Peyer's patch (tissue), 4 donors: ENCODE measurements at regions not wholly inside any gene's neighbourhood (a gene's known extent, or its start where the extent isn't known, plus 50 kb on each side); places are given as distances from the start of the nearest gene placed in this dataset.

Experiments
- CTCF ChIP-seq, 6 experiments: fragments of 450-650 bp in 4 of 6; fragments of 200-600 bp in 2 of 6; sonication (generic) in 1 of 6; IDR thresholded peaks; one replicate each; pipeline ENCODE4 v1.5.1; 2017 to 2019; ENCODE audit warnings: antibody characterized with exemption in 6 of 6, mild to moderate bottlenecking in 3 of 6, moderate library complexity in 1 of 6
- POLR2A ChIP-seq, 2 donors: fragments of 450-650 bp; IDR thresholded peaks; one replicate each; pipeline ENCODE4 v1.5.1; 2017; ENCODE audit warnings: antibody characterized with exemption in 2 of 2, mild to moderate bottlenecking in 2 of 2, moderate library complexity in 2 of 2

- TF ChIP-seq CTCF (IDR thresholded peaks at IDR 0.05) (no peak), POLR2A (IDR thresholded peaks at IDR 0.05) (no peak)
These were observed 539.4 kb upstream of the MGMT start for GRCh38 chr10:128927497-128928161.
